GM18868 (cell line): ENCODE measurements at regions not wholly inside any gene's neighbourhood (a gene's known extent, or its start where the extent isn't known, plus 50 kb on each side); places are given as distances from the start of the nearest gene placed in this dataset.
"Not testable (repeated sequence)": the region's sequence is repeated elsewhere in the genome, so short reads cannot be mapped to it uniquely, and the experiment has no call there.

Experiments
- ATAC-seq: cut with Tn5 transposase; IDR thresholded peaks from one replicate; pipeline ENCODE4 v1.9.1; 2021; ENCODE audit warnings: mild to moderate bottlenecking, moderate library complexity; ENCODE audit not compliant: unreplicated experiment

DNA sequence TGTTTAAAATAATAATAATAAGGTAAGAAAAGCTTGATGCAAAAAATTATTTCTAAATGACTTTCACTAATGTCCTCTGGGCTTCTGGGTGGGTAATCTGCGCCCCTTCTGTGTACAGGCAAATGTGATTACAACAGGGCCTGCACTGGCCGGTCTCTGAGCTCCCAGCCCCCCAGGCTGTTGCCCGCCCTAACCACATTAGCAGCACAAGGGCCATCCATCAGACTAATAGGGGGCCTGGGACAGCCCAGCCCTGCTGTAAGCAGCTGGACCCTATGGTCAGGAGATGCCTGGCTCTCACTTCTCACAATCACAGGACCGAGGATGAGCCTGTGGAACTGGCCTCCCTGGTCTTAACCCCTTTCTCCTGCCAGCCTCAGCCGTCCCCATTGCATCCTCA lies 388.4 kb downstream of the BUD13 start:
- no peak for ATAC-seq

DNA sequence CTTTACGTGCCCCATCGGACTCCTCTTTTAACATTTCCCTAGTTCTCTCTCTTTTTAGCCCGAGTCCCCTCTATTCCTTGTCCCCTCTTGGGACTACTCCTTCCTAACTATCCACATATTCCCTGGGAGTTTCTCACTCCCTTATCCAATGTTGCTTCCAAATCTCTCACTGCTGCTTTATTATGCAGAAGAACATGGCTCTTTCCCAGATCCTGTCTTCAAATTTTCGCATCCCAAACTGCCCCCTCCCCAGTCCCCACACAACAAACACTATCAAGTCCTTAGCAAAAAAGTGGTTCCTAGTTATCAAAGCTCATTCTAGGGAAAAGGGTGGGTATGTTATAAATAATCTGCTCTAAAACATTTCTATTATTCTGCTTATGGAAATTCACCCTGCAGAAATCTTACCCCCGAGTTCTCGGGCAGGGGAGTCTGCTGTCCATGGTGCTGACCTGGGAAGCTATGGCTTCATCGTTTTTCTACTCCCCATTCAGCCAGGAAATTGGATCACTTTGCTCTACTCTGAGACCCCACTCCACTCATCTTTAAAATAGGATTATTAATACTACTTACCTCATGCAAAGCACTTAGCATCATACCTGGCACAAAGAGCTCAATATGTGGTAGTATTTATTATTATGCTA lies 393.5 kb downstream of the BUD13 start:
- no peak for ATAC-seq

DNA sequence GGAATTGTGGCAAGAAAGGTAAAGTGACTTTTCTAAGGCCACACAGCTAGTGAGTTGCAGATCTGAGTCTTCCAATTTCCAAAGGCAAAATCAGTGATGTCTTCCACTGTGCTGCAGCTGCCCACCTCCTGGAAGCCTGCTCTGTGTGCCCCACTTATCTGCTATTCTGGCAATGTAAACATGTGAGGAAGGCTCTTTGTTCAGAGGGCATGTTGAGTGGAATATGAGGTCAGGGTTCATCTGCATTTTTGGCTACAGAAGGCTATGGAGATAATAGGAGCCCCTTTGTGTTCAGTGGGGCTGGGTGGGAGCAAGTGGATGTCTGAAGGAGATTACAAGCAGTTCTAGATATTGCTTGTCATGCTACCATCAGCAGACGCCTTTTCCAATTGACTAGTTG lies 396.2 kb downstream of the BUD13 start:
- no peak for ATAC-seq

DNA sequence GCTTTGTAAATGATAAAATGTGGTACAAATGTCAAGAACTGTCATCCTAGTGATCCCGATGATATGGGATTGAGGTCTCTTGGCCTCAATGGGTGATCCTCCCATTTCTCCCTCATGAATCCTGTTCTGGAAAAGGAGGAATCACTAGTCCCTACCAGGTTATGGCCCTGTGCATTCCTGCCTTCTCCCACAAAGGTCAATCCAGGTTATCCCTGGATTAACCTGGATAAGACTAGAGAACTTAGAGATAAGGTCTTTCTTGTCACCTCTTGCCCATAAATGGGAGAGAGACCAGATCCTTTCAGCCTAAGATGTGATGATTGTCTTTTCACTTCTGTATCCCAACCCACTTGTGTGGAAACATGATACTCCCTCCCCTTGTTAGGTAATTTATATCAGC lies 396.7 kb downstream of the BUD13 start:
- no peak for ATAC-seq

DNA sequence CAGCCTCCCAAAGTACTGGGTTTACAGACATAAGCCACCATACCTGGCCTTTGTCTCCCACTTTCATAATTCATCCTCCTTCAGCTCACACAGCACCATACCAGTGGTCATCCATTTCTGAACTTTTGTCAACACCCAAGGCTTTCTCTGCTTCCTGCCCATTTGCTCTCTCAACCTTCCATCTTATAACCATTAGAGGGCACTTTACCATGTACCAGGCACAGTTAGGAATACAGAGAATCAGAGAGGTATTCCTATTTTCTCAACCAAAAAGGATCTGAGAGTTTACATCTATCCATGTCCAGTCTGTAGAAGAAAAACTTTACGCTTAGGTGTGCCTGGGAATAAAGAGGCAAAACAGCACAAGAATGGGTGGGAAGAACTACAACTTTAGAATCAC lies 397.6 kb downstream of the BUD13 start:
- ATAC-seq: no peak

DNA sequence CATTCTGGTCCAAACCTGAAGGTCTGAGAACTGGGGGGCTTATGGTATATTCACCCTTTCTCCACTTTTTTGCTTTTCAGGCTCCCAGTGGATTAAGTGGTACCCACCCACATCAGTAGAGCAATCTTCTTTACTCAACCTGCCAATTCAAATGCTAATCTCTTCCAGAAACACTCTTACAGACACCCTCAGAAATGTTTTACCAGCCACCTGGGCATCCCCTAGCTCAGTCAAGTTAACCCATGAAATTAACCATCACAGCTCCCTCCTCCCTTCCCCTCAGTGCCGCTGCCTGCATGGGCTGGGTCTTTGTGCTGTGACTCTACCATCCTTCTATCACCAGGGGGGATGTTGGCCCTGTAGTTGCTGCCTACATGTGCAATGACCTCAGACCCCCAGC lies 398.7 kb downstream of the BUD13 start:
- ATAC-seq: no peak

DNA sequence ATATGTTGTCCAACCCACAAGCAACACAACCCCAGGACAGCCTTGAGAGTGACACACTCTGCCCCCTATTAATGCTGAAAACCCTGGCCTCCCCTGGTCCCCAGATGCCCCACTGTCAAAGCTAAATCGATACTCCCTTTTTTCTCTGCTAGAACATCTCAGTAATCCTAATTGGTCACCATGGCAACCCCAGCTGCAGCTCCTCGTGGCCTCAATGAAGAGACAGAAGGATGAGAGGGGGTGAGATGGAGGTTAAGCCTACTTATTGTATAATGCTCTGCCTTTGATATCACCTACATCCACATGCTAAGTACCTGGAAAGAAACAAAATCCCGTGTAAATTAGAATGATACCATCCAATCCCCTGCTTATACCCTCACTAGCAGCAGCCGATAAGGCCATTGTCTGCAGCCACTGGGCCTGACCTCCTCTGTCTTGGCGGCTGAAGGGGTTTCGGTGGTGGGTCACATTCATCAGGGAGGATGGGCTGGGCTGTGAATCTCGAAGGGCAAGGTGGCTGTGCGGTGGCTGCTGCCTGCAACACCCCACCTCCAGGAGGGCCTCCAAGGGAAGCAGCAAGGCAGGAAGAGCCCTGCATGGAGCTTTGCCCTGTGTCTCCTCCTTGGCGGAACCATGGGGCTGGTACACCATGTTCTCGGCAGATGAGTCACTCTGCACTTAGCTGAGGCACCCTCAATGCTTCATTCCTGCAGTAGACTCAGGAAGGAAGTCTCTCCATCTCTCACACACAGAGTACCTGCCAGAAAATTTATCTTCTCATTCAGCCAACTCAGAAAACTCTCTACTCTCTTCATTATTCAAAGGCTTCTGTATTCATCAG lies 399.5 kb downstream of the BUD13 start:
- no peak for ATAC-seq

DNA sequence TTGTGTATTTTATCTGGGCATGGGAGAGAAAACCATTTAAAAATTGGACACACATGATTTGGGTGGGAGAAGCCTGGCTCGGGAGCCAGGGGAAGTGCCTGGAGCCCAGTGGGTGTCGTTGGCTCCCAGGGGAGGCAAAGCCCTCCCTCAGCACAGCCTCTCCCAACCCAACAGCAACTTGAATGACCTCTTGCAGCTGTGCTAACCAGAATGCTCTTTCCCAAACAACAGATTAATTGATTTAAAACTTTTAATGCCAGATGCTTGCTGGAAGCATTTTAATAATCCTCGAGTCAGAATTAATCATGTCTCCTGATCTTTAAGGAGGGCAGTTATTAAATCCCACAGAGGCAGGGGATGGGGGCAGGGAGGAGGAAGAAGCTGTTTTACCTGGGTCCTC lies 401.6 kb downstream of the BUD13 start:
- ATAC-seq: no peak

DNA sequence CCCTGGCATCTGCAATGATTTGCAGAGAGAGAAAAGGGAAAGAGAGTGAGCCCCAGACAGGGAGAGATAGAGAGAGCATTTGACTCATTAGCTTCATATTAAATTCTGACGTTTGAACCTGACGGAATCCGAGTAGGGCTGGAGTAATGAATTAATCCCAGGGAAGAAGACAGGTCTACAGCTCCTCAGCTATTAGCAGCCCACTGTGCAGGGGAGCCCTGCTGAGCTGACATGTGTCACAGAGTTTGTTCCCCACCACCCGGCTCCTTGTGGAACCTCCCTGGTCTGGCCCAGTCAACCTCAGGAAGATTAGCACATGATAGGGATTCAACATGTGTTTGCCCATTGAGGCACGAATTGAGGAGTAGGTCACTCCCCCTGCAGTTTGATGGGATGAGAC lies 404.0 kb downstream of the BUD13 start:
- no peak for ATAC-seq

DNA sequence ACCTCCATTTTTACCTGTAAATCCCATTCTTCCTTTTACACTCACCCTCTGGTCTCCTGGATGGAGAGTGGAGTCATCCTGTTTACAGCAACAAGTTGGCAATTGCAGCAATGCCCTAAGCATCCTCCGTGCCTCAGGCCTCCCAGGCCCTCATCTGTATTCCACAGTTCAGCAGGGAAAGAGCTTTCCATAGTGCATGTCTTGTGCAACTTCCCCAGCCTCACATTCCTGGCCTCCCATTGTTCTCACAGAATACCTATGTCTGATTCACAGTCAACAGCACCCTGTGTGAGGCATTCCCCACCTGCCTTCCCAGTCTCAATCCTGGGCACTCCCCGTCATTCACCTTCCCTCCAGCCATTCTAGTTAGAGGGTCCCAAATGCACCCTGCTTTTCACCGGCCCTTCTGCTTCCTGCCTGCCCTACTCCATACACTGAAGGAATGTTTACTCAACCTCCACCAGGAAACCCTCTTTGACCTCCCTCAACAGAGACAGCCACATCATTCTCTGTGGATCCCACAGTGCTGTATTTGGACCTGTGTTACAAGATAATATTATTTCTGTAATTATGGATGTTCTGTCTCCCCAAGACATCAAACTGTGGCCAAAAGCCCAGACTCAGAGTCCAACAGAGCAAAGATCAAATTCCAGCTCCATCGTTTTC lies 405.7 kb downstream of the BUD13 start:
- no peak for ATAC-seq

DNA sequence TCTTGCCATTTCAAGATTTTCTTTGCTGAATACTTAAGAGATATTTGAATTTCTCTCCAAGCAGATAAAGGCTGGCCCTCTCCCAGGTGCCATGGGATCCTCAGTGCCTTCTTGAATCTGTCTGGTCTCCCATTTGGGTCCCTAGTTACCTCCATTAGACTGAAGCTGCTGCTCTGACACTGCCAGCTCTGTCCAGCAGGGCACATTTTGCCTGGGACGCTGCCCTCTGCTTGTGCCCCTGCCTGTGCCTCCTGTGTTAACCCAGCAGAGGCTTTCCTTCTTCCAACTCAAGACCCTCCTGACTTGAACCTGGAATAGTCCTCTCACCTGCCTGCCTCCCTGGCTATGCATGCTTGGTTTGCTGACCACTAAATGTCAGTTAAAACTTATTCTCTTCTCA lies 406.3 kb downstream of the BUD13 start:
- ATAC-seq: no peak

DNA sequence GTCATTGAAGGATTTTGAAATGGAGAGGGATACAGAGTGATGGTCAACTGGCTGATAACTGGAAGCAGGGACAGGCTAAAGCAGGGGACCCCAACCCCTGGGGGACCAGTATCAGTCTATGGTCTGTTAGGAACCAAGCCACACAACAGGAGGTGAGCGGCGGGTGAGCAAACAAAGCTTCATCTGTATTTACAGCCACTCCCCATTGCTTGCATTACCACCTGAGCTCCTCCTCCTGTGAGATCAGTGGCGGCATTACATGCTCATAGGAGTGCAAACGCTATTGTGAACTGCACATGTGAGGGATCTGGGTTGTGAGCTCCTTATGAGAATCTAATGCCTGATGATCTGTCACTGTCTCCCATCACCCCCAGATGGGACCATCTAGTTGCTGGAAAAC lies 407.9 kb downstream of the BUD13 start:
- ATAC-seq: not testable (repeated sequence)

DNA sequence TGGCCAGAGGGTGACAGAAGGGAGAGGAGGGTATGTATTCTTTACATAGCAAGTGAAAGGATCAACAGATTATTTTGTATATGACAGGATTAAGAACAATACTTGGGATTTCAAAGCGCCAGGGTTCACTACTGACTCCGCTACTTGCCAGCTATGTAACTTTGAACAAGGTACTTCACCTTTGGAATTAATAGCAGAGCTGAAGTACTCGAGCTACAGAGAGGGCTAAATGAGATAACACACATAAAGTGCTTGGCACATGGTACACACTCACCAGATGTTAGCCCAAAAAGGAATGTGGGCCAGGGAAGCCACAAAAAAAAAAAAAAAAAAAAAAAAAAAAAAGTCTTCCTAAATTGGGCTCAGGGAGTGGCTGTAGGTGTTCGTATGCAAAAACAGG lies 408.4 kb downstream of the BUD13 start:
- ATAC-seq: no peak

DNA sequence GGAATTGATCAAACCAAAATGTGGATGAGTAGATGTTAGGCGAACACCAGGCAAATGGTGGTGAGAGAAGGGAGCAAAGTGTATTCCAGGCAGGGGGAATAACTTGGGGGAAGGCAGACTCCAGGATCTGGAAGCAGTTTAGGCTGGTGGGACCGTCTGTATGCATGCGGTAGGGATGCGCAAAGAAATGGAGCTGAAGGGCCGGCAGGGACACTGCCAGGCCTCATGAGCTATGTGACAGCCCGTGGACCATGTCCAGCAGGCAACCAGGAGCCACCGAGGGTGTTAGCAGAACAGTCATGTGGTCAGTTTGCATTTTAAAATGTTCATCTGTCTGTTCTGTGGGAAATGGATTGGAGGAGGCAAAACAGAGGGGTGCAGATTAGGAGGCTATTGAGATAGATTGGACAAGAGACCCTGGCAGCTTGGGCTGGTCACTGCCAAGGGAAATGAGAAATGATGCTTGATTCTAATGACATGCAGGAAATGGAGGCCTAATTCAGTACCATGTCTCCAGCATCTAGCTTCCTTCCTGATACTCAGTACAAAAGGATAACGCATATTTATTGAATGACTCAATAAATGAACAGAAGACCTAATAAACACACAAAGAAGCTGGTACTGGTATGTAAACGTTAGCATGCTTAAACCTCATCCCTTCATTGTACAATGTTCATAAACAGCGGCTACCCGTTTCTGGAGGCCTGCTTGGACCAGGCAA lies 412.4 kb downstream of the BUD13 start:
- ATAC-seq: no peak

DNA sequence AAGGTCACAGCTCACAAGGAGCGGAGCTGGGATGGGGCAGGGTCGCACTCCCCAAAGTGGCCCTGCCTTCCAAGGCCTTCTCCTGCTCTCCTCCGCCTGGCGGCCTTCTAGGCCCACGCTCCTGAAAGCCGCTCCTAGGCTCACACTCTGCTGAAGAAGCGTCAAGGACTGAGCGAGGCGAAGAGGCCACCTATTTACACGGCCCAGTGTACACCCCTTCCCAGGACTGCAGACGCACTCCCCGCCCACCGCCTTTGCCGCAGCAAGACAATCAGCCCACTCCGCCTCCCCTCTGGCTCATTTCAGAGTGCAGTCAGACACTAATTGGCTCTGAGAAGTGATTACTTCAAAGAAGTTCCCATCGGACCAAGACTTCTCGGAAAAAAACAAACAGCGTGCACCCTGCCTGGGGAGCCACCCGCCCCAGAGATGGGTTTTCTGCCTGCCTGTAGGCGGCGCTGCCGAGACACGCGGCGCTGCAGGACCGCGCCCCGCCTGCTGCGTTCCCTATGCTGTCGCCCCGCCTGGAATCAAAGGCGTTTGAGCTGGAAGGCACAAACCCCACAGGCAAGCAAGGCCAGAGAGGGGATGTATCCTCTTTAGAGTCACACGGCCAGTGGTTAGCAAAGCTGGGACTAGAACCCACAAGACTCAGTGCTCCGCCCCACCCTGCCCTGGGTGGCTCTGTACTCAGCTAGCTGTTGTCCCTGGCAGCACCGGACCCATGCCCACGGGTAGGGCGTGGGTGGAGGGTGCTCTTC lies 414.8 kb downstream of the BUD13 start:
- ATAC-seq: no peak

DNA sequence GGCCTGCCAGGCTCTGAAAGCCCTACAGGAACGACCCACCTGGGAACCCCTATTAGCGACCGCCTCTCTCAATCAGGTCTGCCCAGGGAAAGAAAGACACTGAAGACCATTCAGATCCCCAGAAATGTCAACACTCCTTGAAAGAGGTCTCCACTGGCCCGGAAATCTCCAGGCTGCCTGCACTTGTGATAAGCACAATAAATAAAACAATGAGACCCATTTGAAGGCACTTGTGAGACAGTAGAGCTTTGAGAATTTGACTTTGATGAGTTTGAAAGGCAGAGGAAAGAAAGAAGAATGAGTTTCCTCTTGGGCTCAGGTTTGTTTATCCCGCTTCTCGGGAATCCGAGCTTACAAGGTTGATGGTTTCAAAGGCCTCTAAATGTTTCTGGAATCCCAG lies 416.3 kb downstream of the BUD13 start:
- ATAC-seq: no peak

DNA sequence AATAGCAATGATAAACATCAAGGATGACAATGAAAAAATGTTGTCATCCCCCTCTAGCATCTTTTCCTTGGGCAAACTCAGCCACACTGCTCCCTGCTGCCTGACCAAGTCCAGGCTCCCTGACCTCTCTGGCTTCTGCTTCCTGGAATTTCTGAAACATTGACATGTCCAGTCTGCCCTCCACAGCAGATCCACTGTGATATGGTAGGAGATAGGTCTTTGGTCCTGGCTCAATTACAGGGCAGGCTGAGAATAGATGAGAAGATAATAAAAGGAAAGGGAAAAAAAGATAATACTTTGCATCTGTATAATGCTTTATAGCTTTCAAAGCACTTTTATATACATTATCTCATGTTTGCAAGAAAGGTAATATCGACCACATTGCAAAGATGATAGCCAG lies 417.7 kb downstream of the BUD13 start:
- no peak for ATAC-seq

DNA sequence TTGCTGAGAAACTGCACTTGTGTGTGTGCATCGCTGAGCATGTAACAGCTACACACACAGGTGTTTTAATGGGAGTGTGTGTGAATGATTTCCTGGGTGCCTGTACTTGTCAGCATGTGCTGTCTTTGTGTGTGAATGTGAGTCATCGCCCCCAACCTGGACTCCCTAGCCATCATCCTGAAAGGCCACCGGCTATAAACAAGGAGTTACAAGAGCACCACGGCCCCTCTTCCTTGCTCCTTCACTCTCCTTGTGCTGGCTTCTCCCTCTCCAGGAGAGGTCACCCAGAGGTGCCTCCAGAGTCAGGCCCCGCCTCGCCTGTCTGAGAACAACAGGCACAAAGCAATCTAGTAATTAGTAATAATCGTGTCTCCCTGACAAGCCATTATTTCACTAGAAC lies 419.2 kb downstream of the BUD13 start:
- no peak for ATAC-seq

DNA sequence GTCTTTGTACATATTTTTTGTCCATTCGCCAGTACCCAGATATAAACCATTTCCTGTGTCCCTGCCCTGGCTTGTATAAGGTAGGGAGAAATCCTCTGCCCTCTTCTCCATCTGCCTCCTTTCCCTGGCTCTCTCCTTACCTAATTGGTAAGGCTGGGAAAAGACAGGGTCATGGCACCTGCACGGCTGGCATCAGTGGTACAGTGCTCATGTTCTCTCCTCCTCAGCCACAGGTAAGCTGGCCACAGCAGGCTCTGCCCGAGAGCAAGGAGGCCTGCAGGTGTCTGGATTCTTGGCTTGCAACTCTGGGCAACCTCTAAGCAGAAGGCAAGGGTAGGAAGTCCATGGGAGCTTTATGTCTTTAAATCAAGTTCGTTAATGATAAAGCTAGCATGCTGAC lies 419.9 kb downstream of the BUD13 start:
- no peak for ATAC-seq

DNA sequence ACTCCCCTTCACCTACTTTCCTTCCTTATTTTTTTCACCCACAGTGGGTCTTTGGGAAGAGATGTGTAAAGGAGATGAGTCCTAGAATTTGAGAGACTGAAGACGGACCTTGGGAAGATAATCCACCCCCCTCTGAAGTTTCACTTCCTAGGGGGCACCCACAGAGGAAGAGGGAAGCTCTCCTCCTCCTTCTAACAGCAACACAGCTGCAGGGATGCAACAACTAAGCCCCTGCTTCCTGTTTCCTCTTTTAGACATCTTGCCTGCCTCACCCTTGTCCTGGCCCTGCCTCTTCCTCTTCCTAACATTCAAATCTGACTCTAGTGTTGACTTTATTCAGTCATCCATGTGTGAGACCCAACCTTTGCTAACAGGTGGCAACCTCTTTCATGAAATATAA lies 424.6 kb downstream of the BUD13 start:
- ATAC-seq: no peak

DNA sequence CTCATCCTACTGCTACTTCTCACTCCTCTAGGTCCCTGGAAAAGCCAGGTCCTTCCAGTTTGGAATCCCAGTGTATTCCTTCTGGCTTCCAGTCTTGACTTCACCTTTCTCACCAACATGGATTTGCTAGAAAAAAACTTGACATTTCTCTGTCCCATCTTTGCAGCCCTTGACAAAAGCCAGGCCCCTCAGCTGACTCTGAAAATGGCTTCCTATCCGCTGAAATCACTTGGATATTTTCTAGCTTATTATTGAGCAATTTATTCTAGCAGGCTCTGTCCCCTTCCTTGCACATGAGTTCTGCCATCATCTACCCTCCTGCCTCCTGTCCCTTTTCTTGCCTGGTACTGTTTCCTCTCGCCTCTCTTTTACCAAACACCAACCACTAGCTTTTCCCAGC lies 427.2 kb downstream of the BUD13 start:
- no peak for ATAC-seq
